H9 (cell line): ENCODE measurements at regions not wholly inside any gene's neighbourhood (a gene's known extent, or its start where the extent isn't known, plus 50 kb on each side); places are given as distances from the start of the nearest gene placed in this dataset.
A peak's percentile ranks its signal among the peaks of the same experiment; 100 is the strongest.

Experiments
- DNase-seq: peaks from one replicate; pipeline ENCODE4 v3.0.0-alpha.2; 2017
- H2AFZ ChIP-seq: one replicate; pipeline ENCODE4 v1.6.1; 2013; ENCODE audit warnings: mild to moderate bottlenecking, low read length, control low read depth, moderate library complexity
- H2AK5ac ChIP-seq: 2 replicates; pipeline ENCODE4 v1.6.1; 2013; ENCODE audit warnings: low read length, control low read depth, mixed read lengths; ENCODE audit not compliant: insufficient read length
- H2BK120ac ChIP-seq: one replicate; pipeline ENCODE4 v1.6.1; 2013; ENCODE audit warnings: low read depth, mild to moderate bottlenecking, low read length, control low read depth, inconsistent platforms; ENCODE audit not compliant: poor library complexity, severe bottlenecking
- H2BK12ac ChIP-seq: 2 replicates; pipeline ENCODE4 v1.6.1; 2013; ENCODE audit warnings: low read length, control low read depth, mixed read lengths, low read depth; ENCODE audit not compliant: insufficient read length
- H2BK15ac ChIP-seq: 2 replicates; pipeline ENCODE4 v1.6.1; 2013; ENCODE audit warnings: low read depth, low read length, control low read depth
- H2BK20ac ChIP-seq: one replicate; pipeline ENCODE4 v1.6.1; 2013; ENCODE audit warnings: low read depth, mild to moderate bottlenecking, low read length, control low read depth, inconsistent platforms; ENCODE audit not compliant: poor library complexity, severe bottlenecking
- H2BK5ac ChIP-seq: 2 replicates; pipeline ENCODE4 v1.6.1; 2013; ENCODE audit warnings: low read length, control low read depth, mixed read lengths; ENCODE audit not compliant: insufficient read length
- H3K14ac ChIP-seq: 2 replicates; pipeline ENCODE4 v1.6.1; 2013; ENCODE audit warnings: low read length, control low read depth; ENCODE audit not compliant: insufficient read depth
- H3K18ac ChIP-seq: 2 replicates; pipeline ENCODE4 v1.6.1; 2013; ENCODE audit warnings: low read depth, mild to moderate bottlenecking, mixed read lengths, low read length, control low read depth; ENCODE audit not compliant: insufficient read length
- H3K23ac ChIP-seq: 2 replicates; pipeline ENCODE4 v1.6.1; 2013; ENCODE audit warnings: low read length, control low read depth, mixed read lengths, low read depth; ENCODE audit not compliant: insufficient read length
- H3K23me2 ChIP-seq: 2 replicates; pipeline ENCODE4 v1.6.1; 2013; ENCODE audit warnings: low read depth, mild to moderate bottlenecking, mixed read lengths, low read length, control low read depth; ENCODE audit not compliant: insufficient read length, poor library complexity, severe bottlenecking
- H3K27ac ChIP-seq: 2 replicates; pipeline ENCODE4 v1.5.1; 2013; ENCODE audit warnings: low read length, control low read depth, mixed read lengths, low read depth; ENCODE audit not compliant: insufficient read length
- H3K27me3 ChIP-seq: 2 replicates; pipeline ENCODE4 v1.6.1; 2013; ENCODE audit warnings: low read length, control low read depth, inconsistent platforms; ENCODE audit not compliant: insufficient read depth
- H3K4ac ChIP-seq: 2 replicates; pipeline ENCODE4 v1.6.1; 2013; ENCODE audit warnings: low read depth, mild to moderate bottlenecking, control low read depth, inconsistent platforms, low read length, moderate library complexity
- H3K4me1 ChIP-seq: 2 replicates; pipeline ENCODE4 v1.6.1; 2013; ENCODE audit warnings: low read length, control low read depth, inconsistent platforms; ENCODE audit not compliant: insufficient read depth
- H3K4me2 ChIP-seq: 2 replicates; pipeline ENCODE4 v1.6.1; 2013; ENCODE audit warnings: low read length, control low read depth, mixed read lengths; ENCODE audit not compliant: insufficient read length, insufficient read depth
- H3K56ac ChIP-seq: 2 replicates; pipeline ENCODE4 v1.6.1; 2013; ENCODE audit warnings: low read depth, mild to moderate bottlenecking, mixed read lengths, low read length, control low read depth; ENCODE audit not compliant: insufficient read length
- H3K79me1 ChIP-seq: 2 replicates; pipeline ENCODE4 v1.6.1; 2013; ENCODE audit warnings: low read depth, mild to moderate bottlenecking, moderate library complexity, low read length, control low read depth, inconsistent platforms; ENCODE audit not compliant: insufficient read depth, poor library complexity, severe bottlenecking
- H3K79me2 ChIP-seq: 2 replicates; pipeline ENCODE4 v1.6.1; 2013; ENCODE audit warnings: low read length, control low read depth, inconsistent platforms; ENCODE audit not compliant: insufficient read depth
- H3K9ac ChIP-seq: 2 replicates; pipeline ENCODE4 v1.6.1; 2013; ENCODE audit warnings: low read length, control low read depth, mixed read lengths; ENCODE audit not compliant: insufficient read length; ENCODE audit errors: extremely low read depth
- H3K9me3 ChIP-seq: one replicate; pipeline ENCODE4 v1.6.1; 2013; ENCODE audit warnings: low read depth, low read length, inconsistent platforms; ENCODE audit not compliant: control insufficient read depth
- H3T11ph ChIP-seq: one replicate; pipeline ENCODE4 v1.6.1; 2013; ENCODE audit warnings: mild to moderate bottlenecking, low read length, control low read depth, inconsistent platforms
- H4K20me1 ChIP-seq: one replicate; pipeline ENCODE4 v1.6.1; 2013; ENCODE audit not compliant: control insufficient read depth, insufficient read length, insufficient read depth
- H4K5ac ChIP-seq: 2 replicates; pipeline ENCODE4 v1.6.1; 2013; ENCODE audit warnings: low read depth, mild to moderate bottlenecking, mixed read lengths, low read length, control low read depth; ENCODE audit not compliant: insufficient read length
- H4K8ac ChIP-seq: replicated peaks from 2 replicates; pipeline ENCODE4 v1.6.1; 2013; ENCODE audit warnings: low read length, control low read depth, mixed read lengths, low read depth; ENCODE audit not compliant: insufficient read length
- H4K91ac ChIP-seq: 2 replicates; pipeline ENCODE4 v1.6.1; 2013; ENCODE audit warnings: low read depth, mild to moderate bottlenecking, moderate library complexity, mixed read lengths, low read length, control low read depth; ENCODE audit not compliant: insufficient read length
- H3K27ac Mint-ChIP-seq, 3 experiments: 2 replicates in 2 of 3; 3 replicates in 1 of 3; pipeline ENCODE4 v1.8.0; 2020 to 2021; ENCODE audit warnings: mixed read lengths in 3 of 3, mild to moderate bottlenecking in 1 of 3, moderate library complexity in 1 of 3
- H3K27me3 Mint-ChIP-seq: 2 replicates; pipeline ENCODE4 v1.8.0; 2021; ENCODE audit warnings: low read depth, mild to moderate bottlenecking, moderate library complexity, mixed read lengths
- H3K36me3 Mint-ChIP-seq, 3 experiments: 2 replicates in 2 of 3; 3 replicates in 1 of 3; pipeline ENCODE4 v1.8.0; 2020 to 2021; ENCODE audit warnings: low read depth in 3 of 3, mixed read lengths in 3 of 3; ENCODE audit not compliant: insufficient read depth in 1 of 3
- H3K4me1 Mint-ChIP-seq, 2 experiments: 2 replicates each; pipeline ENCODE4 v1.8.0; 2020; ENCODE audit warnings: mixed read lengths in 2 of 2
- H3K4me3 Mint-ChIP-seq, 2 experiments: 2 replicates in 1 of 2; 3 replicates in 1 of 2; pipeline ENCODE4 v1.8.0; 2020 to 2021; ENCODE audit warnings: mild to moderate bottlenecking in 2 of 2, mixed read lengths in 2 of 2, moderate library complexity in 1 of 2
- H3K9me3 Mint-ChIP-seq, 2 experiments: 2 replicates in 1 of 2; 3 replicates in 1 of 2; pipeline ENCODE4 v1.8.0; 2020; ENCODE audit warnings: mild to moderate bottlenecking in 2 of 2, mixed read lengths in 2 of 2, moderate library complexity in 1 of 2
- CTCF ChIP-seq: fragments of 200-600 bp; sonication (generic); conservative IDR thresholded peaks from 3 replicates; pipeline ENCODE4 v1.8.0; 2021; ENCODE audit warnings: antibody characterized with exemption, mild to moderate bottlenecking
- WGBS: extraction: QIAGEN DNeasy Blood & Tissue Kit; methylation state at CpG from one replicate; pipeline ENCODE4 v1.1.7; 2013; ENCODE audit warnings: missing lambda C conversion rate, low lambda C conversion rate, mixed read lengths; ENCODE audit not compliant: insufficient read length; ENCODE audit errors: extremely low coverage; 5-methylcytosine and 5-hydroxymethylcytosine counted together

GRCh38 chr9:74125941-74126340, 371.2 kb upstream of the RORB start:
- no CpG with 5 or more reads among the region's 5 CpGs for WGBS

More at GRCh38 chr9:74125941-74126340, 371.2 kb upstream of the RORB start:
- Histone ChIP-seq H2AK5ac (no peak overlapping the region), H3K23me2 (no peaks in the 10 kb centered on the region), H3K27ac (no peak overlapping the region), H3K4me2 (no peak overlapping the region), H3K9me3 (no peaks in the 10 kb centered on the region), H3K56ac (no peak overlapping the region), H2BK20ac (no peak overlapping the region), H3K79me2 (no peaks in the 10 kb centered on the region), H4K5ac (no peak overlapping the region), H3K79me1 (no peaks in the 10 kb centered on the region), H4K8ac (no peak overlapping the region), H3K23ac (no peak overlapping the region), H3T11ph (no peak overlapping the region), H2BK12ac (no peak overlapping the region), H2BK15ac (no peak overlapping the region), H4K20me1 (no peaks in the 10 kb centered on the region), H2BK5ac (no peak overlapping the region), H3K4ac (no peak overlapping the region), H3K18ac (no peak overlapping the region), H3K27me3 (no peaks in the 10 kb centered on the region), H2AFZ (no peak overlapping the region), H3K14ac (no peak overlapping the region), H3K9ac (no peak overlapping the region), H3K4me1 (no peaks in the 10 kb centered on the region; the same call in 1 of the 2 replicates), H4K91ac (no peak overlapping the region), H2BK120ac (no peak overlapping the region)
- Mint-ChIP-seq H3K27ac (0 out of 7 replicates have a peak overlapping the region, but pooled peaks of 1 of the 3 experiments have one; percentile 9), H3K36me3 (no peaks in the 10 kb centered on the region), H3K4me3 (no peak overlapping the region), H3K9me3 (no peaks in the 10 kb centered on the region), H3K27me3 (peaks cover 13% of the 10 kb centered on the region), H3K4me1 (peaks cover 8 to 9% of the 10 kb centered on the region in 2 experiments)
- TF ChIP-seq CTCF, result no peak
- no peak for DNase-seq
